ENCODE measurements at regions not wholly inside any gene's neighbourhood (a gene's known extent, or its start where the extent isn't known, plus 50 kb on each side); places are given as distances from the start of the nearest gene placed in this dataset.

DNA sequence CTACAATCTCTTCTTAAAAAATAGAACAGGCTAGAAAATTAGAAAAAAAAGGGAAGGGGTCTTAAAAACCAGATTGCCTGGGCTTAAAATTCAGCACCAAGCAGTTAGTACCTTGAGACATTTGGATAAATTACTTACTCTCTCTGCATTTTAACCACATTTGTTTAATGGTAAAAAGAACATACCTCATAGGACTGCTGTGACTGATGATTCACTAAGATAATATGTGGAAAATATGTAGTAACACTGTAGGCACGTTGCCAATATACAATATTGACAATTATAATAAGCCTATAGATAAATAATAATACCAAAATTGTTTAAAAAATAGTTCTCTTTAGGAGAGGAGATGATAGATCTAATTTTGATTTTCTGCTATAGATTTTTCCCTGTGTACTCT lies 750.4 kb downstream of the TENT5A start:
- H3K79me2 ChIP-seq (ENCODE audit: control insufficient read depth, insufficient read depth, low read length) = no peaks in the 10 kb centered on the region
- intact Hi-C loops (cut with micrococcal nuclease; ENCODE audit: unreplicated experiment) (no loop called here), in situ Hi-C loops (cut with MboI) (no loop called here)
- no peaks in the 10 kb centered on the region for H3K4me1 ChIP-seq (ENCODE audit: control insufficient read depth, insufficient read depth, low read length)
- H3K4me3 ChIP-seq = no peak overlapping the region
- H4K20me1 ChIP-seq (ENCODE audit: control insufficient read depth, insufficient read depth) = no peaks in the 10 kb centered on the region
- no peak for FAIRE-seq
- 4% methylated on average over 1 of the region's 1 CpG for WGBS (ENCODE audit: insufficient coverage, insufficient replicate concordance, low lambda C conversion rate, missing lambda C conversion rate)
- no peaks in the 10 kb centered on the region for H3K9me3 ChIP-seq (replicated peaks; ENCODE audit: control insufficient read depth, insufficient read depth, low read length)
- no peak overlapping the region for H3K4me2 ChIP-seq (ENCODE audit: control insufficient read depth, insufficient read depth)
- H3K27me3 ChIP-seq (replicated peaks in 1 of 2; ENCODE audit: control insufficient read depth in 2 of 2, insufficient read depth in 2 of 2, low read length in 1 of 2) = no peaks in the 10 kb centered on the region
- SMC1A ChIA-PET (ENCODE audit: uncharacterized antibody, unreplicated experiment) = no interaction called here
- no peak overlapping the region for H3K27ac ChIP-seq (ENCODE audit: control insufficient read depth, insufficient read depth)
- no peak for DNase-seq (ENCODE audit: low read depth, low spot score)
- no peaks in the 10 kb centered on the region for H3K36me3 ChIP-seq (ENCODE audit: control insufficient read depth in 2 of 2, insufficient read depth in 2 of 2, low read length in 1 of 2)
- CTCF ChIA-PET = no interaction called here
- H3K9ac ChIP-seq (ENCODE audit: control insufficient read depth, insufficient read depth, low read length) = no peak overlapping the region
- POLR2A ChIA-PET = no interaction called here
- no peak overlapping the region for H2AFZ ChIP-seq (ENCODE audit: control insufficient read depth, low read depth, low read length)
- no peak for ATAC-seq
- no TSS peak for BruUV-seq (replicated peaks)
- RAD21 ChIA-PET (ENCODE audit: unreplicated experiment) = no interaction called here
- TF ChIP-seq TAF1 (IDR thresholded peaks at IDR 0.05; ENCODE audit: borderline replicate concordance, low read depth, low read length) (no peak), ZBTB4 (CRISPR knock-in tag; IDR thresholded peaks at IDR 0.05) (no peak), PBX3 (IDR thresholded peaks at IDR 0.05; ENCODE audit: insufficient replicate concordance, low read depth, low read length) (no peak), CEBPB (IDR thresholded peaks at IDR 0.05; ENCODE audit: borderline replicate concordance in 1 of 2, low read depth in 2 of 2, low read length in 2 of 2) (no peak), FOXM1 (IDR thresholded peaks at IDR 0.05; ENCODE audit: low read depth, low read length) (no peak), HCFC1 (IDR thresholded peaks at IDR 0.05; ENCODE audit: low read length) (no peak), CREM (IDR thresholded peaks at IDR 0.05; ENCODE audit: low read depth) (no peak), CBX5 (IDR thresholded peaks at IDR 0.05; ENCODE audit: low read depth) (no peak), GABPA (IDR thresholded peaks at IDR 0.05; ENCODE audit: low read depth) (no peak), RCOR1 (conservative IDR thresholded peaks at IDR 0.05; ENCODE audit: low read depth, low read length) (no peak), FOXK2 (IDR thresholded peaks at IDR 0.05) (no peak)
- TF ChIP-seq, protein P1, sequence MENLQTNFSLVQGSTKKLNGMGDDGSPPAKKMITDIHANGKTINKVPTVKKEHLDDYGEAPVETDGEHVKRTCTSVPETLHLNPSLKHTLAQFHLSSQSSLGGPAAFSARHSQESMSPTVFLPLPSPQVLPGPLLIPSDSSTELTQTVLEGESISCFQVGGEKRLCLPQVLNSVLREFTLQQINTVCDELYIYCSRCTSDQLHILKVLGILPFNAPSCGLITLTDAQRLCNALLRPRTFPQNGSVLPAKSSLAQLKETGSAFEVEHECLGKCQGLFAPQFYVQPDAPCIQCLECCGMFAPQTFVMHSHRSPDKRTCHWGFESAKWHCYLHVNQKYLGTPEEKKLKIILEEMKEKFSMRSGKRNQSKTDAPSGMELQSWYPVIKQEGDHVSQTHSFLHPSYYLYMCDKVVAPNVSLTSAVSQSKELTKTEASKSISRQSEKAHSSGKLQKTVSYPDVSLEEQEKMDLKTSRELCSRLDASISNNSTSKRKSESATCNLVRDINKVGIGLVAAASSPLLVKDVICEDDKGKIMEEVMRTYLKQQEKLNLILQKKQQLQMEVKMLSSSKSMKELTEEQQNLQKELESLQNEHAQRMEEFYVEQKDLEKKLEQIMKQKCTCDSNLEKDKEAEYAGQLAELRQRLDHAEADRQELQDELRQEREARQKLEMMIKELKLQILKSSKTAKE (IDR thresholded peaks at IDR 0.05; ENCODE audit: low read depth, poor library complexity, severe bottlenecking) = no peak
